ENCODE measurements at regions not wholly inside any gene's neighbourhood (a gene's known extent, or its start where the extent isn't known, plus 50 kb on each side); places are given as distances from the start of the nearest gene placed in this dataset.

GRCh38 chr7:113000316-113001020 lies 86.2 kb downstream of the GPR85 start:
- TF ChIP-seq POLR2A (IDR thresholded peaks at IDR 0.05; ENCODE audit: borderline replicate concordance, extremely low read depth, insufficient read depth, insufficient read length) = no peak
- no peak for TF ChIP-seq SP1 (IDR thresholded peaks at IDR 0.05; ENCODE audit: low read depth)
- no peak for TF ChIP-seq CTCF (IDR thresholded peaks at IDR 0.05 in 2 of 3, conservative IDR thresholded peaks at IDR 0.05 in 1 of 3; ENCODE audit: borderline replicate concordance in 1 of 3, insufficient read depth in 1 of 3, low read depth in 2 of 3, low read length in 2 of 3)
- TF ChIP-seq, protein P1, sequence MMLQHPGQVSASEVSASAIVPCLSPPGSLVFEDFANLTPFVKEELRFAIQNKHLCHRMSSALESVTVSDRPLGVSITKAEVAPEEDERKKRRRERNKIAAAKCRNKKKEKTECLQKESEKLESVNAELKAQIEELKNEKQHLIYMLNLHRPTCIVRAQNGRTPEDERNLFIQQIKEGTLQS (IDR thresholded peaks at IDR 0.05) = no peak
- TF ChIP-seq POLR2AphosphoS5 (IDR thresholded peaks at IDR 0.05; ENCODE audit: low read depth, low read length) = no peak
